SJSA1 (cell line): ENCODE measurements at regions not wholly inside any gene's neighbourhood (a gene's known extent, or its start where the extent isn't known, plus 50 kb on each side); places are given as distances from the start of the nearest gene placed in this dataset.
"Not testable (repeated sequence)": the region's sequence is repeated elsewhere in the genome, so short reads cannot be mapped to it uniquely, and the experiment has no call there.

Experiments
- DNase-seq, 2 experiments: peaks; one replicate each; pipeline ENCODE4 v3.0.0-alpha.2; 2015 to 2020; ENCODE audit warnings: low spot score in 2 of 2, low read depth in 1 of 2
- H3K27ac ChIP-seq: fragments of 250-450 bp; sonication (Bioruptor Pico); 2 replicates; pipeline ENCODE4 v1.5.1; 2020; ENCODE audit warnings: mild to moderate bottlenecking, moderate library complexity
- H3K27me3 ChIP-seq: fragments of 250-450 bp; sonication (Bioruptor Pico); replicated peaks from 2 replicates; pipeline ENCODE4 v1.5.1; 2020; ENCODE audit warnings: mild to moderate bottlenecking, moderate library complexity
- H3K36me3 ChIP-seq: fragments of 250-450 bp; sonication (Bioruptor Pico); 2 replicates; pipeline ENCODE4 v1.5.1; 2020; ENCODE audit warnings: mild to moderate bottlenecking
- H3K4me1 ChIP-seq: fragments of 250-450 bp; sonication (Bioruptor Pico); replicated peaks from 2 replicates; pipeline ENCODE4 v1.6.1; 2021; ENCODE audit warnings: mild to moderate bottlenecking
- H3K4me3 ChIP-seq: fragments of 250-450 bp; sonication (Bioruptor Pico); 2 replicates; pipeline ENCODE4 v1.5.1; 2020; ENCODE audit warnings: mild to moderate bottlenecking
- H3K9me3 ChIP-seq: fragments of 250-450 bp; sonication (Bioruptor Pico); replicated peaks from 2 replicates; pipeline ENCODE4 v1.5.1; 2020; ENCODE audit warnings: mild to moderate bottlenecking

GRCh38 chr1:188582911-188583532 is 1754.3 kb downstream of the PLA2G4A start:
- Histone ChIP-seq H3K27me3 (no peaks in the 10 kb centered on the region), H3K36me3 (no peaks in the 10 kb centered on the region), H3K4me1 (no peaks in the 10 kb centered on the region), H3K4me3 (no peak overlapping the region), H3K27ac (no peak overlapping the region), H3K9me3 (no peaks in the 10 kb centered on the region)
- no peak for DNase-seq

DNA sequence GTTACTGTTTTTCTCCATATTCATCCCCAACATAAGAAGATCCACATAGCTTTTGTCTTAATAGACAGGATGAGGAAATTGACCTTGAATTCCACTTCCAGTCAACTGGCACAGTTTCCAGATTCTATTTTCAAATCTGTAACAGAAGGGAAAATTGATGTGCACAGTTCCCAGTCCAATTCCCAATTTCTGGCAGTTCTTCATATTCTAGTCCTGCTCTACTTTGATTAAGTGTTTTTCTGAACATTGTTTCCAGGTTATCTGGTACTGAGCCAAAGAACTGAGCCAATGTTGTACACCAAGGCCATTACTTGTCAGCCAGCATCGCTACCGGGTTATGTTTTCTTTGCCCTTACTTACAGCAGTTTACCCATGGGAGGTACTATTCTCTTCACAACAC is 1755.4 kb downstream of the PLA2G4A start:
- Histone ChIP-seq H3K36me3 (no peaks in the 10 kb centered on the region), H3K9me3 (no peaks in the 10 kb centered on the region), H3K27ac (no peak overlapping the region), H3K27me3 (no peaks in the 10 kb centered on the region), H3K4me3 (no peak overlapping the region), H3K4me1 (no peaks in the 10 kb centered on the region)
- no peak for DNase-seq

GRCh38 chr1:188590641-188591040 is 1761.9 kb downstream of the PLA2G4A start:
- no peaks in the 10 kb centered on the region for H3K36me3 ChIP-seq
- H3K4me1 ChIP-seq, result no peaks in the 10 kb centered on the region
- no peak overlapping the region for H3K27ac ChIP-seq
- H3K27me3 ChIP-seq, result no peaks in the 10 kb centered on the region
- H3K9me3 ChIP-seq, result no peaks in the 10 kb centered on the region; the same call in 1 of the 2 replicates
- H3K4me3 ChIP-seq, result no peak overlapping the region
- DNase-seq, result no peak

DNA sequence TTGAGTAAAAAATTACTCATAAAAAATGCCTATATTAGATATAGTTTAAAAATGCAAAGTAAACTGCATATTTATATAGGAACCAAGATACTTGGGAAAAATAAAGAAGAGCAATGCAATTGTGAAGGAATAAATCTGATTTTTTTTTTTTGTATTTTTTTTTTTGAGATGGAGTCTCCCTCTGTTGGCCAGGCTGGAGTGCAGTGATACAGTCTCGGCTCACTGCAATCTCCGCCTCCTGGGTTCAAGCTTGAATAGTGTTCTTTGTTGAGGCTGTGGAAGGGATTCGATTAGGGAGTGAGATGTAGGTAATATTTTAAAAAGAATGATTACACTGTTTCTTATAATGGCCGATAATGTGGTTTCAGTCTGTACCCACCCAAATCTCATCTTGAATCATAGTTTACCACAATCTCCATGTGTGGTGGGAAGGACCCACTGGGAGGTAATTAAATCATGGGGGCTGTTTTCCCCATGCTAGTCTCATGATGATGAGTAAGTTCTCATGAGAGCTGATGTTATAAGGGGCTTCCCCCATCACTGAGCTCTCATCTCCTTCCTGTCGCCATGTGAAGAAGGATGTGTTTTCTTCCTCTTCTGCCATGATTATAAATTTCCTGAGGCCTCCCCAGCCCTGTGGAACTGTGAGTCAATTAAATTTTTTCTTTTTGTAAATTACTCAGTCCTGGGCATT is 1765.9 kb downstream of the PLA2G4A start:
- DNase-seq, result no peak

DNA sequence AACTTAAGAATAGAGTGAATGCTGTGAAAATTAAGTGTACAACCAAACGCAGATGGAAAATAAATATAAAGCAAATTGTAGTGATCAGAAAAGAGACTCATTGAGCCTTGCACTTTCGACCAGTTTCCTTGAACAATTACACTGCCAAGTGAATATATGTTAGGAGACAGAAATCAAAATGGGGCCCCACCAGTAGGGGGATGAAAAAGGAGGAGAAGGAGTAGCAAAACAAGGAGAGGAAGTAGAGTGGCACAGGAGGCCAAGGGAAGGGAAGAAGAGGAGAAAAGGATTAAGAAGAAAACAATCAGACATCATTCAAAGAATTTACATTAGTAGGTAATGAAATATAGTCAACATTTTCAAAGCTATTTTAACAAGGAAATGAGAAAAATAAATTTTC is 1770.6 kb downstream of the PLA2G4A start:
- Histone ChIP-seq H3K4me1 (no peaks in the 10 kb centered on the region), H3K27me3 (no peaks in the 10 kb centered on the region), H3K27ac (no peak overlapping the region), H3K4me3 (no peak overlapping the region), H3K36me3 (no peaks in the 10 kb centered on the region), H3K9me3 (no peaks in the 10 kb centered on the region)
- no peak for DNase-seq

More for the DNA sequence above, 1765.9 kb downstream of the PLA2G4A start:
- Histone ChIP-seq H3K27ac (no peak overlapping the region), H3K4me3 (no peak overlapping the region), H3K36me3 (no peaks in the 10 kb centered on the region), H3K9me3 (no peaks in the 10 kb centered on the region; the same call in 1 of the 2 replicates), H3K27me3 (no peaks in the 10 kb centered on the region), H3K4me1 (no peaks in the 10 kb centered on the region)

DNA sequence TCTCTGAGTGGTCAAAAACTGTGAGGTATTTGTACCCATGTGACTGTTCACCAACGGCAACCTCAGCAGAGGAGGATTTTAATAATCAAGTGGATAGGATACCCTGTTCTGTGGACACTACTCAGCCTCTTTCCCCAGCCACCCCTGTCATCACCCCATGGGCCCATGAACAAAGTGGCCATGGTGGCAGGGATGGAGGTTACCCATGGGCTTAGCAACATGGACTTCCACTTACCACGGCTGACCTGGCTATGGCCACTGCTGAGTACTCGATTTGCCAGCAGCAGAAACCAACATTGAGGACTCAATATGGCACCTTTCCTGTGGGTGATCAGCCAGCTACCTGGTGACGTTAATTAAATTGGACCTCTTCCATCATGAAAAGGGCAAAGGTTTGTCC is 1782.7 kb downstream of the PLA2G4A start:
- Histone ChIP-seq H3K4me1 (no peaks in the 10 kb centered on the region), H3K27ac (no peak overlapping the region), H3K27me3 (no peaks in the 10 kb centered on the region), H3K36me3 (no peaks in the 10 kb centered on the region), H3K9me3 (no peaks in the 10 kb centered on the region; the same call in 1 of the 2 replicates), H3K4me3 (no peak overlapping the region)
- no peak for DNase-seq

DNA sequence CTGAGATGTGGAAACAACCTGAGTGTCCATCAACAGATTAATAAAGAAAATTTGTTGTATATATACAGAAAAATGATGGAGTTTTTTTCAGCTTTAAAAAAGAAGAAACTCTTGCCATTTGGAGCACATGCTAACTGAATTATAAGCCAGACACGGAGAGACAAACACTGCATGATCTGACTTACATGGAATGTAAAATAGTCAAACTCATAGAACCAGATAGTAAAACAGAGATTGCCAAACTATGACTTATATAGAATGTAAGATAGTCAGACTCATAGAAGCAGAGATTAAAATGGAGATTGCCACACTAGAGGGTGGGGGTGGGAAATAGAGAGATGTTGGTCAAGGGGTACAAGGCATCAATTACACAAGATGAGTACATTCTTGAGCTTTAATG is 1786.6 kb downstream of the PLA2G4A start:
- no peaks in the 10 kb centered on the region for H3K9me3 ChIP-seq
- H3K27ac ChIP-seq, result no peak overlapping the region
- no peaks in the 10 kb centered on the region for H3K4me1 ChIP-seq
- DNase-seq, result no peak
- no peaks in the 10 kb centered on the region for H3K36me3 ChIP-seq
- no peaks in the 10 kb centered on the region for H3K27me3 ChIP-seq
- H3K4me3 ChIP-seq, result no peak overlapping the region

- no peaks in the 10 kb centered on the region for H3K27me3 ChIP-seq
- no peaks in the 10 kb centered on the region for H3K9me3 ChIP-seq
- no peak for DNase-seq
- no peak overlapping the region for H3K4me3 ChIP-seq
- H3K27ac ChIP-seq, result no peak overlapping the region
- H3K36me3 ChIP-seq, result no peaks in the 10 kb centered on the region
- no peaks in the 10 kb centered on the region for H3K4me1 ChIP-seq
These were observed 1791.5 kb downstream of the PLA2G4A start for GRCh38 chr1:188620236-188620635.

- peaks cover 9% of the 10 kb centered on the region; the same call in 1 of the 2 replicates for H3K9me3 ChIP-seq
- no peaks in the 10 kb centered on the region for H3K27me3 ChIP-seq
- no peaks in the 10 kb centered on the region for H3K4me1 ChIP-seq
- no peak overlapping the region for H3K27ac ChIP-seq
- H3K4me3 ChIP-seq, result no peak overlapping the region
- no peaks in the 10 kb centered on the region for H3K36me3 ChIP-seq
- DNase-seq, result no peak
These were observed 1812.9 kb downstream of the PLA2G4A start for GRCh38 chr1:188641566-188642211.

DNA sequence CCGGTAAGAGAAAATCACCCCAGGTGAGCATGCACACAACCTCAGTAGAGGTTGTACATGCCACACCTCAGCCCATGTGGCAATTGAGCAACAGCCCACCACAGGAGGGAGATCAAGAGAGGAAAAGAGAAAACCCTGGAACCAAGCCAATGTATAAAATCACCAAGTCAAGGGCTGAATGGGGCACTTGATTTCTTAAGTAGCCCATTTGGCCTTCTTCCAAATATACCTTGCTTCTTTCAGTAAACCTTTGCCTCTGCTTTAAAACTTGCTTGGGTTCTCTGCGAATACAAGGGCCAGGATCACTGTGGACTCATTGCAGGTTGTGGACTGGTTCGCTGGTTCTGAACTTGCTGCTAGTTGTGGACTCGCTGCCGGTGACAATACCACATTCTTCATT is 1814.0 kb downstream of the PLA2G4A start:
- Histone ChIP-seq H3K36me3 (no peaks in the 10 kb centered on the region), H3K27me3 (no peaks in the 10 kb centered on the region), H3K9me3 (peaks cover 9% of the 10 kb centered on the region; the same call in 1 of the 2 replicates), H3K4me1 (no peaks in the 10 kb centered on the region), H3K27ac (no peak overlapping the region), H3K4me3 (no peak overlapping the region)
- DNase-seq, result no peak

GRCh38 chr1:188652678-188653077 is 1823.9 kb downstream of the PLA2G4A start:
- Histone ChIP-seq H3K9me3 (no peaks in the 10 kb centered on the region), H3K4me1 (no peaks in the 10 kb centered on the region), H3K27me3 (no peaks in the 10 kb centered on the region), H3K4me3 (no peak overlapping the region), H3K36me3 (no peaks in the 10 kb centered on the region), H3K27ac (no peak overlapping the region)
- no peak for DNase-seq

DNA sequence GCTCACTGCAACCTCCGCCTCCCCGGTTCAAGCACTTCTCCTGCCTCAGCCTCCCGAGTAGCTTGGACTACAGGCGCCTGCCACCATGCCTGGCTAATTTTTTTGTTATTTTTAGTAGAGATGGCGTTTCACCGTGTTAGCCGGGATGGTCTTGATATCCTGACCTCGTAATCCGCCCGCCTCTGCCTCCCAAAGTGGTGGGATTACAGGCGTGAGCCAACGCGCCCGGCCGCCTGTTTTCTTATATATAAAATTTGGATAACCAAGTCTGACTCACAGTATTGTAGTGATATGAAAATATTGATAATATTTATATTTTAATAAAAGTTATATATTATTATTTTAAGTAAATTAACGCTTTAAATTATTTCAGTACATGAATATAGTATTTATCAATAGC is 1821.7 kb downstream of the BRINP3 start:
- not testable (repeated sequence) for H3K9me3 ChIP-seq, H3K36me3 ChIP-seq, H3K27me3 ChIP-seq

GRCh38 chr1:188660572-188660971 is 1817.1 kb downstream of the BRINP3 start:
- no peak for DNase-seq
- H3K4me3 ChIP-seq, result no peak overlapping the region
- no peaks in the 10 kb centered on the region for H3K36me3 ChIP-seq
- no peaks in the 10 kb centered on the region for H3K4me1 ChIP-seq
- H3K27ac ChIP-seq, result no peak overlapping the region
- H3K9me3 ChIP-seq, result no peaks in the 10 kb centered on the region
- no peaks in the 10 kb centered on the region for H3K27me3 ChIP-seq

More for the DNA sequence above, 1821.7 kb downstream of the BRINP3 start:
- H3K4me1 ChIP-seq, H3K4me3 ChIP-seq, DNase-seq, H3K27ac ChIP-seq: not testable (repeated sequence)

DNA sequence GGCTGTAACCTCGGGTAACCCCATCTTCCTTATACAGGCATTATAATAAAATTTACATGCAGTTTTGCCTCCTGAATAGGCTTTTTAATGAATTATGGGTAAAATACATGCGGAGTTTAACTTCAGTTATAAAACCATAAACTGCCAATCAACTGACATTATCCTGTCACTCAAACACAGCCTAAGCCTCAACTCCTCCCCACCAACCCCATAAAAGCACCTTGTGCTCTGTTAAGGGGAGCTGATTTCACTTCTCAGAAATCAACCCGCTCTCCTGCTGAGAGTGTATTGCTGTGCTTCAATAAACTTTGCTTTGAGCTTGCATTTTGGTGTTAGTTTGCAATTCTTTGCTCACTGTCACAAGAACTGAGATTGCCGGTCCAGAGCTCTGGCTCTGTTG is 1812.2 kb downstream of the BRINP3 start:
- Histone ChIP-seq H3K4me3 (no peak overlapping the region), H3K4me1 (no peaks in the 10 kb centered on the region), H3K9me3 (no peaks in the 10 kb centered on the region), H3K27me3 (no peaks in the 10 kb centered on the region), H3K36me3 (no peaks in the 10 kb centered on the region), H3K27ac (no peak overlapping the region)
- no peak for DNase-seq
